ENCODE measurements at regions not wholly inside any gene's neighbourhood (a gene's known extent, or its start where the extent isn't known, plus 50 kb on each side); places are given as distances from the start of the nearest gene placed in this dataset.

- Histone ChIP-seq H3K36me3 (ENCODE audit: low read depth) (no peaks in the 10 kb centered on the region), H3K9ac (no peak overlapping the region), H3K4me2 (ENCODE audit: unreplicated experiment) (no peak overlapping the region), H4K20me1 (ENCODE audit: insufficient read depth) (no peaks in the 10 kb centered on the region), H3K9me3 (ENCODE audit: low read depth) (no peaks in the 10 kb centered on the region), H3K9me2 (ENCODE audit: insufficient read depth) (no peaks in the 10 kb centered on the region), H3K4me3 (no peak overlapping the region), H2AFZ (no peak overlapping the region), H3F3A (ENCODE audit: insufficient read depth) (no peaks in the 10 kb centered on the region), H3K79me2 (ENCODE audit: insufficient read depth) (no peaks in the 10 kb centered on the region), H3K27ac (no peak overlapping the region), H3K4me1 (ENCODE audit: insufficient read depth) (no peaks in the 10 kb centered on the region), H3K27me3 (replicated peaks; ENCODE audit: insufficient read depth) (no peaks in the 10 kb centered on the region)
- no peak for DNase-seq
- TF ChIP-seq EZH2phosphoT487 (IDR thresholded peaks at IDR 0.05; ENCODE audit: insufficient read depth, low read depth) (no peak), EZH2 (IDR thresholded peaks at IDR 0.05; ENCODE audit: insufficient read depth, poor library complexity, severe bottlenecking) (no peak)
- in situ Hi-C loops (cut with MboI) = no loop called here
- 29 to 38% methylated on average over 8 of the region's 8 CpGs for WGBS, 2 experiments (ENCODE audit: low coverage in 1 of 2, low lambda C conversion rate in 2 of 2, missing lambda C conversion rate in 2 of 2)
Observed at GRCh38 chr22:48112687-48113521, 1350.5 kb downstream of the TBC1D22A start.

- Histone ChIP-seq H3K4me1 (ENCODE audit: insufficient read depth) (no peaks in the 10 kb centered on the region), H3K4me3 (no peak overlapping the region), H3K36me3 (ENCODE audit: low read depth) (no peaks in the 10 kb centered on the region), H3F3A (ENCODE audit: insufficient read depth) (no peaks in the 10 kb centered on the region), H3K9me2 (ENCODE audit: insufficient read depth) (no peaks in the 10 kb centered on the region), H3K9me3 (ENCODE audit: low read depth) (no peaks in the 10 kb centered on the region), H3K4me2 (ENCODE audit: unreplicated experiment) (no peak overlapping the region), H2AFZ (no peak overlapping the region), H4K20me1 (ENCODE audit: insufficient read depth) (no peaks in the 10 kb centered on the region), H3K27ac (no peak overlapping the region), H3K27me3 (replicated peaks; ENCODE audit: insufficient read depth) (no peaks in the 10 kb centered on the region), H3K9ac (no peak overlapping the region), H3K79me2 (ENCODE audit: insufficient read depth) (no peaks in the 10 kb centered on the region)
- DNase-seq = no peak
- in situ Hi-C loops (cut with MboI) = no loop called here
- TF ChIP-seq EZH2phosphoT487 (IDR thresholded peaks at IDR 0.05; ENCODE audit: insufficient read depth, low read depth) (no peak), EZH2 (IDR thresholded peaks at IDR 0.05; ENCODE audit: insufficient read depth, poor library complexity, severe bottlenecking) (no peak)
- WGBS, 2 experiments (ENCODE audit: low coverage in 1 of 2, low lambda C conversion rate in 2 of 2, missing lambda C conversion rate in 2 of 2) = 48 to 49% methylated on average over 6 of the region's 6 CpGs
Observed at GRCh38 chr22:48106715-48107259, 1344.3 kb downstream of the TBC1D22A start.

GRCh38 chr22:48106215-48106614 is 1343.8 kb downstream of the TBC1D22A start:
- H3K9ac ChIP-seq = no peak overlapping the region
- no peaks in the 10 kb centered on the region for H3K27me3 ChIP-seq (replicated peaks; ENCODE audit: insufficient read depth)
- H3K4me1 ChIP-seq (ENCODE audit: insufficient read depth) = no peaks in the 10 kb centered on the region
- no peaks in the 10 kb centered on the region for H3K9me3 ChIP-seq (ENCODE audit: low read depth)
- in situ Hi-C loops (cut with MboI) = no loop called here
- no peaks in the 10 kb centered on the region for H3K36me3 ChIP-seq (ENCODE audit: low read depth)
- no peaks in the 10 kb centered on the region for H3F3A ChIP-seq (ENCODE audit: insufficient read depth)
- no peaks in the 10 kb centered on the region for H4K20me1 ChIP-seq (ENCODE audit: insufficient read depth)
- 48 to 58% methylated on average over 11 of the region's 11 CpGs for WGBS, 2 experiments (ENCODE audit: low coverage in 1 of 2, low lambda C conversion rate in 2 of 2, missing lambda C conversion rate in 2 of 2)
- no peaks in the 10 kb centered on the region for H3K9me2 ChIP-seq (ENCODE audit: insufficient read depth)
- no peaks in the 10 kb centered on the region for H3K79me2 ChIP-seq (ENCODE audit: insufficient read depth)
- H3K27ac ChIP-seq = no peak overlapping the region
- DNase-seq = no peak
- H3K4me2 ChIP-seq (ENCODE audit: unreplicated experiment) = no peak overlapping the region
- no peak for TF ChIP-seq EZH2phosphoT487 (IDR thresholded peaks at IDR 0.05; ENCODE audit: insufficient read depth, low read depth)
- no peak for TF ChIP-seq EZH2 (IDR thresholded peaks at IDR 0.05; ENCODE audit: insufficient read depth, poor library complexity, severe bottlenecking)
- no peak overlapping the region for H3K4me3 ChIP-seq
- no peak overlapping the region for H2AFZ ChIP-seq

GRCh38 chr22:48105259-48105658 is 1342.8 kb downstream of the TBC1D22A start:
- no peaks in the 10 kb centered on the region for H3K79me2 ChIP-seq (ENCODE audit: insufficient read depth)
- no peaks in the 10 kb centered on the region for H3F3A ChIP-seq (ENCODE audit: insufficient read depth)
- WGBS, 2 experiments (ENCODE audit: low coverage in 1 of 2, low lambda C conversion rate in 2 of 2, missing lambda C conversion rate in 2 of 2) = 39 to 46% methylated on average over 8 to 9 of the region's 9 CpGs
- no peak overlapping the region for H3K4me3 ChIP-seq
- no peaks in the 10 kb centered on the region for H3K9me3 ChIP-seq (ENCODE audit: low read depth)
- H2AFZ ChIP-seq = no peak overlapping the region
- H3K9me2 ChIP-seq (ENCODE audit: insufficient read depth) = no peaks in the 10 kb centered on the region
- TF ChIP-seq EZH2 (IDR thresholded peaks at IDR 0.05; ENCODE audit: insufficient read depth, poor library complexity, severe bottlenecking) = no peak
- no peak for TF ChIP-seq EZH2phosphoT487 (IDR thresholded peaks at IDR 0.05; ENCODE audit: insufficient read depth, low read depth)
- in situ Hi-C loops (cut with MboI) = no loop called here
- H3K4me1 ChIP-seq (ENCODE audit: insufficient read depth) = no peaks in the 10 kb centered on the region
- H3K36me3 ChIP-seq (ENCODE audit: low read depth) = no peaks in the 10 kb centered on the region
- no peak overlapping the region for H3K27ac ChIP-seq
- DNase-seq = no peak
- no peak overlapping the region for H3K4me2 ChIP-seq (ENCODE audit: unreplicated experiment)
- no peaks in the 10 kb centered on the region for H4K20me1 ChIP-seq (ENCODE audit: insufficient read depth)
- no peaks in the 10 kb centered on the region for H3K27me3 ChIP-seq (replicated peaks; ENCODE audit: insufficient read depth)
- no peak overlapping the region for H3K9ac ChIP-seq
